GM12873 (cell line): ENCODE measurements at regions not wholly inside any gene's neighbourhood (a gene's known extent, or its start where the extent isn't known, plus 50 kb on each side); places are given as distances from the start of the nearest gene placed in this dataset.

Source experiments
- CTCF ChIP-seq: IDR thresholded peaks from 2 replicates; pipeline ENCODE4 v1.5.1; 2012; ENCODE audit warnings: low read depth, mild to moderate bottlenecking, moderate library complexity, low read length, control low read depth; ENCODE audit not compliant: insufficient read depth; ENCODE audit errors: missing control alignments

GRCh38 chr4:135949931-135950330 is 1582.4 kb downstream of the PCDH18 start:
- no peak for TF ChIP-seq CTCF

DNA sequence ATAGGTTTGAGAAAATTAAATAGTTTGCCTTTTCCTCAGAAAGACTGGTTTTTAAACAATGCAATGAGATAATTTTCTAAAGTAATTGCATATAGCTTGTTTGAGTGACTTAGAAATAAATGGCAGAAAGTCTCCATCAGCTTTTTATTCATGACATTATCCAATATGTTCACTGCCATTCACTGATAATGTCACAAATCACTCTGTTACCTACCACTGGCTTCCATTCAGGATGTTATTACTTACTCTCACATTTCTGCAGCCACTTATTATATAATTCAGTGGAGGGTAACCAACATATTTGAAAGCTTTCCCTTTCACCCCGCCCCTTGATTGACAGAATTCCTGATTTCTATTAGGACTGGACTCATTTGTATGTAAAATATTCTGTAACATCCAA is 1583.5 kb downstream of the PCDH18 start:
- no peak for TF ChIP-seq CTCF

DNA sequence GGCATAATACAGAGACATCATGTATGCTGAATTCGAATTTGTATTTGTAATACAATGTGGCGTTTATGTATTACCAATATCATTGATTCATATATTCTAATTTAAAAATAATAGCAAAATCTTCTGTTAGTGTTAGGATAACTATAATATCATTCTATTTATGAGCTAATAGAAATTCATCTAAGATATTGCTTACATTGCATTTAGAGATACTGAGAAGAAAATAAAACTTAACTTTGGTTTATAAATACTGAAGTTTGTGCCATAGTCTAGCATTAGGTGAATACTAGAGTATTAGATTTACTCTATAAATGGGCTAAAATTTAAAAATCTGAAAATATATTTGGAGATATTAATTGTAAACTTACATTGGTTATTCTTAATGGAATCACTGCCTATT is 1590.6 kb downstream of the PCDH18 start:
- TF ChIP-seq CTCF: no peak

DNA sequence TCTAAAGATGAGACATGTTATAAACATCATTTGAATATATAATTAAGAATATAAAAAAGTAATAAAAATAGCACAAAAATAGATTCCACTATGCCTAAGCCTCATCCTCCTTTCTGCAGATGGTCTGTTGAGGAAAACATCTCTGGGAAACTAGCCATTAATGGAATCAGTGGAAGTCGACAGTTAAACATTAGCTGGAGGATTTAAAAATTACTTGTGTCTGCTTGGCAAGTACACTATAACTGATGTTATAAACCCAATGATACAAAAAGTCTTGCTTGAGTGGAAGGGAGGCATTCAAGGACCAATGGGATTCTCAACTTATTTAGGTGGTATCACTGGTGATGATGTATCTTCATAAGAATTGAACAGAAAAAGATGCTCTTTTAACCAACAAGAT is 1598.3 kb downstream of the PCDH18 start:
- no peak for TF ChIP-seq CTCF

DNA sequence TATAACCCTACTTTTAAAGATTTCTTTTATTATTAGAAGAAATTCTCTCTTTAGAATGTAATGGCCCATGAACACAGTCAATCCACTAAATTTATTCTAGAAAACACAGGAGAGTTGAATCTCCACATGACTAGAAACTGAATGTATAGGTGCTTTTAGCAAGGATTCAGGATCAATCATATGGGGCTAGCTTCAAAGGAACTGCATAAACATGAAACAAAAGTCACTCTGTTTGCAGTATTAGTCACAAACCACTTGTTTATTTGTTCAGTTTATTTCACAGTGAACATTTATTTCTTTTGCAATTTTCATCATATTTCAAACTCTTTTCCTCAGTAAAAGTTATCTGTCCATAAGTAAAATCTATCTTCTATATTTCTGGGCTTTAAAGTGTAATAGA is 1604.6 kb downstream of the PCDH18 start:
- TF ChIP-seq CTCF: no peak

DNA sequence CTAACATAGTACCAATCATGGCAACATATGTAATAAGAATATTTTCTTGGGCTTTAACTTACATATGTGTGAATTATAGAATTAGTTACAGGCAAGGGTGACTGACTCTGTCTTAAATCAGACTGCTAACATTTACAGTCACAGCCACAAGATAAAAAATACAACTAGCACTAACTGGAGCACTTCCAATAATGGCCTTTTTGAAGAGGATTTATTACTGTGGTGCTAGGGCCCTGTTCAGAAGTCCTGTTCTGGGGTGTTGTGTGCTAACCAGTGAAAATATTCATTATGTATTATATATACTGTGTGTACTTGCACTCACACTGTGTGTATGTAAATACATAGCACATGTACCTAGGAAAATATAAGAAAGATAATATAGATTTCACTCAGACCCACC is 1611.2 kb downstream of the PCDH18 start:
- no peak for TF ChIP-seq CTCF

GRCh38 chr4:135917011-135917410 is 1615.3 kb downstream of the PCDH18 start:
- TF ChIP-seq CTCF: no peak

DNA sequence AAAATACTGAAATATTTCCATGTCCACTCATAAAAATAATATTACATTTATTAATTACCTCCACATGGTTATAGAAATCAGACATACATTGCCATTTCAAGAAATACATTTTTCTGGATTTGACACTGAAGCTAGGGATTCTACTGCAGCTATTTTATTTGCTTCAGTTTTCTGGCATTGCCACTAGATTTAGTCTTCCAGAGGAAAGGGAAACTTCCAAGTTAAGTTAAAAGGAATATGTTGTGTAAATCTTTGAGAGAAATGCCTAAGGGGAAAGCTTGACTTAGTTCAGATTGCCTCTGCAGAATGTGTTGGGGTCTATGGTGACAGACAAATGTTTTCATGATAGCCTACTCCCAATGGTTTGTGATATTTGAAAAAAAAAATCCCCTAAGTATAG is 1631.3 kb downstream of the PCDH18 start:
- TF ChIP-seq CTCF: no peak
